ENCODE measurements at regions not wholly inside any gene's neighbourhood (a gene's known extent, or its start where the extent isn't known, plus 50 kb on each side); places are given as distances from the start of the nearest gene placed in this dataset.

DNA sequence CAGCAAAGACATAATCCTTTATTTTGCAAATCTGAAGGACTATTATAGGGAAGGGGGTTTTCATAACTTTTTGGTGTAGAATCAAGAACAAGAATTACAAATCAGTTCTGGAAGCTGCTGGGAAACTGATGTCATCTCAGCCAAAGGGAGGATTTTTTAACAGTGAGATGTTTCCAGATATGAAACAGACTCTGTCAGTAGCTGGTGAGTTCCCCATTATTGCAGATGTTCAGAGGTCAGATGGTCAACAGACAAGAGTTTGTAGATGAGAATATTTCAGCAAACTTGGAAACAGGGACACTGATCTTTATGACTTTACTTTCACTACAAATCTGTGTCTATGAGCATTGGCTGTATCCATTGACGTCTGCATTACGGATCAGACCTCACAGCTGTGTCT, 71.9 kb upstream of the LPP start:
- TF ChIP-seq NR3C1 (CRISPR knock-in tag; conservative IDR thresholded peaks at IDR 0.05; ENCODE audit: low read depth) (no peak), NR2C2 (CRISPR knock-in tag; IDR thresholded peaks at IDR 0.05) (no peak), PRRX2 (CRISPR knock-in tag; IDR thresholded peaks at IDR 0.05) (no peak), NFYB (CRISPR knock-in tag; conservative IDR thresholded peaks at IDR 0.05; ENCODE audit: low read depth) (no peak)
- TF ChIP-seq, protein P1, sequence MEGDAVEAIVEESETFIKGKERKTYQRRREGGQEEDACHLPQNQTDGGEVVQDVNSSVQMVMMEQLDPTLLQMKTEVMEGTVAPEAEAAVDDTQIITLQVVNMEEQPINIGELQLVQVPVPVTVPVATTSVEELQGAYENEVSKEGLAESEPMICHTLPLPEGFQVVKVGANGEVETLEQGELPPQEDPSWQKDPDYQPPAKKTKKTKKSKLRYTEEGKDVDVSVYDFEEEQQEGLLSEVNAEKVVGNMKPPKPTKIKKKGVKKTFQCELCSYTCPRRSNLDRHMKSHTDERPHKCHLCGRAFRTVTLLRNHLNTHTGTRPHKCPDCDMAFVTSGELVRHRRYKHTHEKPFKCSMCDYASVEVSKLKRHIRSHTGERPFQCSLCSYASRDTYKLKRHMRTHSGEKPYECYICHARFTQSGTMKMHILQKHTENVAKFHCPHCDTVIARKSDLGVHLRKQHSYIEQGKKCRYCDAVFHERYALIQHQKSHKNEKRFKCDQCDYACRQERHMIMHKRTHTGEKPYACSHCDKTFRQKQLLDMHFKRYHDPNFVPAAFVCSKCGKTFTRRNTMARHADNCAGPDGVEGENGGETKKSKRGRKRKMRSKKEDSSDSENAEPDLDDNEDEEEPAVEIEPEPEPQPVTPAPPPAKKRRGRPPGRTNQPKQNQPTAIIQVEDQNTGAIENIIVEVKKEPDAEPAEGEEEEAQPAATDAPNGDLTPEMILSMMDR (IDR thresholded peaks at IDR 0.05): no peak
- TF ChIP-seq, protein P2, sequence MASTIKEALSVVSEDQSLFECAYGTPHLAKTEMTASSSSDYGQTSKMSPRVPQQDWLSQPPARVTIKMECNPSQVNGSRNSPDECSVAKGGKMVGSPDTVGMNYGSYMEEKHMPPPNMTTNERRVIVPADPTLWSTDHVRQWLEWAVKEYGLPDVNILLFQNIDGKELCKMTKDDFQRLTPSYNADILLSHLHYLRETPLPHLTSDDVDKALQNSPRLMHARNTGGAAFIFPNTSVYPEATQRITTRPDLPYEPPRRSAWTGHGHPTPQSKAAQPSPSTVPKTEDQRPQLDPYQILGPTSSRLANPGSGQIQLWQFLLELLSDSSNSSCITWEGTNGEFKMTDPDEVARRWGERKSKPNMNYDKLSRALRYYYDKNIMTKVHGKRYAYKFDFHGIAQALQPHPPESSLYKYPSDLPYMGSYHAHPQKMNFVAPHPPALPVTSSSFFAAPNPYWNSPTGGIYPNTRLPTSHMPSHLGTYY (CRISPR knock-in tag; IDR thresholded peaks at IDR 0.05): no peak
- TF ChIP-seq, protein P3, sequence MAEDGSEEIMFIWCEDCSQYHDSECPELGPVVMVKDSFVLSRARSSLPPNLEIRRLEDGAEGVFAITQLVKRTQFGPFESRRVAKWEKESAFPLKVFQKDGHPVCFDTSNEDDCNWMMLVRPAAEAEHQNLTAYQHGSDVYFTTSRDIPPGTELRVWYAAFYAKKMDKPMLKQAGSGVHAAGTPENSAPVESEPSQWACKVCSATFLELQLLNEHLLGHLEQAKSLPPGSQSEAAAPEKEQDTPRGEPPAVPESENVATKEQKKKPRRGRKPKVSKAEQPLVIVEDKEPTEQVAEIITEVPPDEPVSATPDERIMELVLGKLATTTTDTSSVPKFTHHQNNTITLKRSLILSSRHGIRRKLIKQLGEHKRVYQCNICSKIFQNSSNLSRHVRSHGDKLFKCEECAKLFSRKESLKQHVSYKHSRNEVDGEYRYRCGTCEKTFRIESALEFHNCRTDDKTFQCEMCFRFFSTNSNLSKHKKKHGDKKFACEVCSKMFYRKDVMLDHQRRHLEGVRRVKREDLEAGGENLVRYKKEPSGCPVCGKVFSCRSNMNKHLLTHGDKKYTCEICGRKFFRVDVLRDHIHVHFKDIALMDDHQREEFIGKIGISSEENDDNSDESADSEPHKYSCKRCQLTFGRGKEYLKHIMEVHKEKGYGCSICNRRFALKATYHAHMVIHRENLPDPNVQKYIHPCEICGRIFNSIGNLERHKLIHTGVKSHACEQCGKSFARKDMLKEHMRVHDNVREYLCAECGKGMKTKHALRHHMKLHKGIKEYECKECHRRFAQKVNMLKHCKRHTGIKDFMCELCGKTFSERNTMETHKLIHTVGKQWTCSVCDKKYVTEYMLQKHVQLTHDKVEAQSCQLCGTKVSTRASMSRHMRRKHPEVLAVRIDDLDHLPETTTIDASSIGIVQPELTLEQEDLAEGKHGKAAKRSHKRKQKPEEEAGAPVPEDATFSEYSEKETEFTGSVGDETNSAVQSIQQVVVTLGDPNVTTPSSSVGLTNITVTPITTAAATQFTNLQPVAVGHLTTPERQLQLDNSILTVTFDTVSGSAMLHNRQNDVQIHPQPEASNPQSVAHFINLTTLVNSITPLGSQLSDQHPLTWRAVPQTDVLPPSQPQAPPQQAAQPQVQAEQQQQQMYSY (CRISPR knock-in tag; IDR thresholded peaks at IDR 0.05): no peak

Measured in WTC11 (cell line).